H9 (cell line): ENCODE measurements at regions not wholly inside any gene's neighbourhood (a gene's known extent, or its start where the extent isn't known, plus 50 kb on each side); places are given as distances from the start of the nearest gene placed in this dataset.
"Not testable (repeated sequence)": the region's sequence is repeated elsewhere in the genome, so short reads cannot be mapped to it uniquely, and the experiment has no call there.

ENCODE experiments used
- DNase-seq: peaks from one replicate; pipeline ENCODE4 v3.0.0-alpha.2; 2017
- H2AFZ ChIP-seq: one replicate; pipeline ENCODE4 v1.6.1; 2013; ENCODE audit warnings: mild to moderate bottlenecking, low read length, control low read depth, moderate library complexity
- H2AK5ac ChIP-seq: 2 replicates; pipeline ENCODE4 v1.6.1; 2013; ENCODE audit warnings: low read length, control low read depth, mixed read lengths; ENCODE audit not compliant: insufficient read length
- H2BK120ac ChIP-seq: one replicate; pipeline ENCODE4 v1.6.1; 2013; ENCODE audit warnings: low read depth, mild to moderate bottlenecking, low read length, control low read depth, inconsistent platforms; ENCODE audit not compliant: poor library complexity, severe bottlenecking
- H2BK12ac ChIP-seq: 2 replicates; pipeline ENCODE4 v1.6.1; 2013; ENCODE audit warnings: low read length, control low read depth, mixed read lengths, low read depth; ENCODE audit not compliant: insufficient read length
- H2BK15ac ChIP-seq: 2 replicates; pipeline ENCODE4 v1.6.1; 2013; ENCODE audit warnings: low read depth, low read length, control low read depth
- H2BK20ac ChIP-seq: one replicate; pipeline ENCODE4 v1.6.1; 2013; ENCODE audit warnings: low read depth, mild to moderate bottlenecking, low read length, control low read depth, inconsistent platforms; ENCODE audit not compliant: poor library complexity, severe bottlenecking
- H2BK5ac ChIP-seq: 2 replicates; pipeline ENCODE4 v1.6.1; 2013; ENCODE audit warnings: low read length, control low read depth, mixed read lengths; ENCODE audit not compliant: insufficient read length
- H3K14ac ChIP-seq: 2 replicates; pipeline ENCODE4 v1.6.1; 2013; ENCODE audit warnings: low read length, control low read depth; ENCODE audit not compliant: insufficient read depth
- H3K18ac ChIP-seq: 2 replicates; pipeline ENCODE4 v1.6.1; 2013; ENCODE audit warnings: low read depth, mild to moderate bottlenecking, mixed read lengths, low read length, control low read depth; ENCODE audit not compliant: insufficient read length
- H3K23ac ChIP-seq: 2 replicates; pipeline ENCODE4 v1.6.1; 2013; ENCODE audit warnings: low read length, control low read depth, mixed read lengths, low read depth; ENCODE audit not compliant: insufficient read length
- H3K23me2 ChIP-seq: 2 replicates; pipeline ENCODE4 v1.6.1; 2013; ENCODE audit warnings: low read depth, mild to moderate bottlenecking, mixed read lengths, low read length, control low read depth; ENCODE audit not compliant: insufficient read length, poor library complexity, severe bottlenecking
- H3K27ac ChIP-seq: 2 replicates; pipeline ENCODE4 v1.5.1; 2013; ENCODE audit warnings: low read length, control low read depth, mixed read lengths, low read depth; ENCODE audit not compliant: insufficient read length
- H3K27me3 ChIP-seq: 2 replicates; pipeline ENCODE4 v1.6.1; 2013; ENCODE audit warnings: low read length, control low read depth, inconsistent platforms; ENCODE audit not compliant: insufficient read depth
- H3K4ac ChIP-seq: 2 replicates; pipeline ENCODE4 v1.6.1; 2013; ENCODE audit warnings: low read depth, mild to moderate bottlenecking, control low read depth, inconsistent platforms, low read length, moderate library complexity
- H3K4me1 ChIP-seq: 2 replicates; pipeline ENCODE4 v1.6.1; 2013; ENCODE audit warnings: low read length, control low read depth, inconsistent platforms; ENCODE audit not compliant: insufficient read depth
- H3K4me2 ChIP-seq: 2 replicates; pipeline ENCODE4 v1.6.1; 2013; ENCODE audit warnings: low read length, control low read depth, mixed read lengths; ENCODE audit not compliant: insufficient read length, insufficient read depth
- H3K56ac ChIP-seq: 2 replicates; pipeline ENCODE4 v1.6.1; 2013; ENCODE audit warnings: low read depth, mild to moderate bottlenecking, mixed read lengths, low read length, control low read depth; ENCODE audit not compliant: insufficient read length
- H3K79me1 ChIP-seq: 2 replicates; pipeline ENCODE4 v1.6.1; 2013; ENCODE audit warnings: low read depth, mild to moderate bottlenecking, moderate library complexity, low read length, control low read depth, inconsistent platforms; ENCODE audit not compliant: insufficient read depth, poor library complexity, severe bottlenecking
- H3K79me2 ChIP-seq: 2 replicates; pipeline ENCODE4 v1.6.1; 2013; ENCODE audit warnings: low read length, control low read depth, inconsistent platforms; ENCODE audit not compliant: insufficient read depth
- H3K9ac ChIP-seq: 2 replicates; pipeline ENCODE4 v1.6.1; 2013; ENCODE audit warnings: low read length, control low read depth, mixed read lengths; ENCODE audit not compliant: insufficient read length; ENCODE audit errors: extremely low read depth
- H3K9me3 ChIP-seq: one replicate; pipeline ENCODE4 v1.6.1; 2013; ENCODE audit warnings: low read depth, low read length, inconsistent platforms; ENCODE audit not compliant: control insufficient read depth
- H3T11ph ChIP-seq: one replicate; pipeline ENCODE4 v1.6.1; 2013; ENCODE audit warnings: mild to moderate bottlenecking, low read length, control low read depth, inconsistent platforms
- H4K20me1 ChIP-seq: one replicate; pipeline ENCODE4 v1.6.1; 2013; ENCODE audit not compliant: control insufficient read depth, insufficient read length, insufficient read depth
- H4K5ac ChIP-seq: 2 replicates; pipeline ENCODE4 v1.6.1; 2013; ENCODE audit warnings: low read depth, mild to moderate bottlenecking, mixed read lengths, low read length, control low read depth; ENCODE audit not compliant: insufficient read length
- H4K8ac ChIP-seq: replicated peaks from 2 replicates; pipeline ENCODE4 v1.6.1; 2013; ENCODE audit warnings: low read length, control low read depth, mixed read lengths, low read depth; ENCODE audit not compliant: insufficient read length
- H4K91ac ChIP-seq: 2 replicates; pipeline ENCODE4 v1.6.1; 2013; ENCODE audit warnings: low read depth, mild to moderate bottlenecking, moderate library complexity, mixed read lengths, low read length, control low read depth; ENCODE audit not compliant: insufficient read length
- H3K27ac Mint-ChIP-seq, 3 experiments: 2 replicates in 2 of 3; 3 replicates in 1 of 3; pipeline ENCODE4 v1.8.0; 2020 to 2021; ENCODE audit warnings: mixed read lengths in 3 of 3, mild to moderate bottlenecking in 1 of 3, moderate library complexity in 1 of 3
- H3K27me3 Mint-ChIP-seq: 2 replicates; pipeline ENCODE4 v1.8.0; 2021; ENCODE audit warnings: low read depth, mild to moderate bottlenecking, moderate library complexity, mixed read lengths
- H3K36me3 Mint-ChIP-seq, 3 experiments: 2 replicates in 2 of 3; 3 replicates in 1 of 3; pipeline ENCODE4 v1.8.0; 2020 to 2021; ENCODE audit warnings: low read depth in 3 of 3, mixed read lengths in 3 of 3; ENCODE audit not compliant: insufficient read depth in 1 of 3
- H3K4me1 Mint-ChIP-seq, 2 experiments: 2 replicates each; pipeline ENCODE4 v1.8.0; 2020; ENCODE audit warnings: mixed read lengths in 2 of 2
- H3K4me3 Mint-ChIP-seq, 2 experiments: 2 replicates in 1 of 2; 3 replicates in 1 of 2; pipeline ENCODE4 v1.8.0; 2020 to 2021; ENCODE audit warnings: mild to moderate bottlenecking in 2 of 2, mixed read lengths in 2 of 2, moderate library complexity in 1 of 2
- H3K9me3 Mint-ChIP-seq, 2 experiments: 2 replicates in 1 of 2; 3 replicates in 1 of 2; pipeline ENCODE4 v1.8.0; 2020; ENCODE audit warnings: mild to moderate bottlenecking in 2 of 2, mixed read lengths in 2 of 2, moderate library complexity in 1 of 2
- WGBS: extraction: QIAGEN DNeasy Blood & Tissue Kit; methylation state at CpG from one replicate; pipeline ENCODE4 v1.1.7; 2013; ENCODE audit warnings: missing lambda C conversion rate, low lambda C conversion rate, mixed read lengths; ENCODE audit not compliant: insufficient read length; ENCODE audit errors: extremely low coverage; 5-methylcytosine and 5-hydroxymethylcytosine counted together

GRCh38 chr16:29268785-29269191 is 137.7 kb downstream of the NPIPB11 start:
- H3K4me2 ChIP-seq, H3K9me3 Mint-ChIP-seq, H3K4me1 Mint-ChIP-seq, H2BK120ac ChIP-seq, H3K9ac ChIP-seq, H2BK12ac ChIP-seq, H3T11ph ChIP-seq, H2AFZ ChIP-seq, H4K20me1 ChIP-seq, H3K4ac ChIP-seq, H4K8ac ChIP-seq, H3K4me1 ChIP-seq, H4K5ac ChIP-seq, H3K27me3 ChIP-seq, H3K4me3 Mint-ChIP-seq, H3K79me2 ChIP-seq, H3K18ac ChIP-seq, H3K27ac ChIP-seq, H2BK5ac ChIP-seq, H4K91ac ChIP-seq, H3K36me3 Mint-ChIP-seq, H2AK5ac ChIP-seq, H3K23ac ChIP-seq, H3K14ac ChIP-seq, H3K56ac ChIP-seq, H2BK20ac ChIP-seq, H3K27me3 Mint-ChIP-seq, H3K27ac Mint-ChIP-seq, H2BK15ac ChIP-seq, H3K23me2 ChIP-seq, DNase-seq, H3K79me1 ChIP-seq, H3K9me3 ChIP-seq: not testable (repeated sequence)
- WGBS: no CpG with 5 or more reads among the region's 6 CpGs
